HS-5 (cell line): ENCODE measurements at regions not wholly inside any gene's neighbourhood (a gene's known extent, or its start where the extent isn't known, plus 50 kb on each side); places are given as distances from the start of the nearest gene placed in this dataset.
"Not testable (repeated sequence)": the region's sequence is repeated elsewhere in the genome, so short reads cannot be mapped to it uniquely, and the experiment has no call there.

Source experiments
- DNase-seq: peaks from one replicate; pipeline ENCODE4 v3.0.0-alpha.2; 2012; ENCODE audit warnings: low read depth

- DNase-seq, result no peak
These were observed 51.1 kb upstream of the JADE1 start for GRCh38 chr4:128758314-128758922.

- DNase-seq, result no peak
These were observed 51.8 kb upstream of the JADE1 start for GRCh38 chr4:128757712-128758111.

GRCh38 chr4:128751354-128751753 is 58.1 kb upstream of the JADE1 start:
- DNase-seq, result no peak

GRCh38 chr4:128741748-128742147 is 67.8 kb upstream of the JADE1 start:
- DNase-seq, result not testable (repeated sequence)

GRCh38 chr4:128737098-128737513 is 72.4 kb upstream of the JADE1 start:
- DNase-seq, result no peak

- no peak for DNase-seq
These were observed 73.8 kb upstream of the JADE1 start for GRCh38 chr4:128735714-128736113.

GRCh38 chr4:128728190-128728589 is 81.3 kb upstream of the JADE1 start:
- no peak for DNase-seq

GRCh38 chr4:128727658-128728057 is 81.8 kb upstream of the JADE1 start:
- no peak for DNase-seq

- DNase-seq, result no peak
These were observed 84.0 kb upstream of the JADE1 start for GRCh38 chr4:128725405-128726055.

GRCh38 chr4:128722911-128723310 is 86.6 kb upstream of the JADE1 start:
- DNase-seq, result no peak

GRCh38 chr4:128721896-128722295 is 87.6 kb upstream of the JADE1 start:
- no peak for DNase-seq

- DNase-seq, result no peak
These were observed 89.2 kb upstream of the JADE1 start for GRCh38 chr4:128720270-128720669.

GRCh38 chr4:128718768-128719167 is 90.7 kb upstream of the JADE1 start:
- peak; percentile 28 for DNase-seq

GRCh38 chr4:128716338-128716737 is 93.2 kb upstream of the JADE1 start:
- DNase-seq, result no peak

- DNase-seq, result peak; percentile 8
These were observed 93.9 kb upstream of the JADE1 start for GRCh38 chr4:128715616-128716015.

GRCh38 chr4:128711361-128711760 is 98.1 kb upstream of the JADE1 start:
- DNase-seq, result no peak

- DNase-seq, result no peak
These were observed 100.2 kb upstream of the JADE1 start for GRCh38 chr4:128709268-128709667.

- no peak for DNase-seq
These were observed 101.6 kb upstream of the JADE1 start for GRCh38 chr4:128707864-128708263.

GRCh38 chr4:128703948-128704347 is 105.6 kb upstream of the JADE1 start:
- DNase-seq, result no peak

- DNase-seq, result no peak
These were observed 108.7 kb upstream of the JADE1 start for GRCh38 chr4:128700659-128701350.

- no peak for DNase-seq
These were observed 111.1 kb upstream of the JADE1 start for GRCh38 chr4:128698386-128698785.

GRCh38 chr4:128697323-128697722 is 112.2 kb upstream of the JADE1 start:
- DNase-seq, result no peak

- DNase-seq, result no peak
These were observed 119.5 kb upstream of the JADE1 start for GRCh38 chr4:128690011-128690410.
